Stimulated activated CD4-positive, alpha-beta T cell treated with anti-CD3 and anti-CD28 coated beads, Interleukin-1b, Interleukin-23, amount 100 ng/mL, for 4 hours (primary cell): ENCODE measurements at regions not wholly inside any gene's neighbourhood (a gene's known extent, or its start where the extent isn't known, plus 50 kb on each side); places are given as distances from the start of the nearest gene placed in this dataset.

ENCODE experiments used
- DNase-seq, 2 donors: peaks; one replicate each; pipeline ENCODE4 v3.0.0-alpha.2; 2020; ENCODE audit warnings: low read depth in 2 of 2

DNA sequence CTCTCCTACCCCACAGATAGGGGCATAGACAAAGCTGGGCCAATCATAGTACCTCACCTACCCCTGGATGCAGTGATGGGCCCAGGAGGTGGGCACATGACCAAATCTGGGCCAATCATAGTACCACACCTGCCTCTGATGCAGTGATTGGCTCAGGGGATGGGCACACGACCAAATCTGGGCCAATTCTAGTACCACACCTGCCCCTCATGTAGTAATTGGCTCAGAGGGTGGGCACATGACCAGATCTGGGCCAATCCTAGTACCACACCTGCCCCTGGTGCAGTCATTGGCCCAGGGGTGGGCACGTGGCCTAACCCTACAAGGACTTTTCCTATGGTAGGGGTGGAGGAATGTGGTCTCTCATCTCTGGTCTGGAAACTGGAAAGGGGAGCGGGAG lies 56.9 kb upstream of the MEF2A start:
- no peak for DNase-seq

- DNase-seq: no peak
Observed at GRCh38 chr15:99509686-99510461, 55.9 kb upstream of the MEF2A start.

GRCh38 chr15:99511531-99511865 lies 54.3 kb upstream of the MEF2A start:
- no peak for DNase-seq

GRCh38 chr15:99511866-99512661 lies 53.7 kb upstream of the MEF2A start:
- DNase-seq: no peak

GRCh38 chr15:99514306-99514705 lies 51.5 kb upstream of the MEF2A start:
- DNase-seq: no peak
